Adipose tissue (tissue), 3 donors: ENCODE measurements at regions not wholly inside any gene's neighbourhood (a gene's known extent, or its start where the extent isn't known, plus 50 kb on each side); places are given as distances from the start of the nearest gene placed in this dataset.
"Not testable (repeated sequence)": the region's sequence is repeated elsewhere in the genome, so short reads cannot be mapped to it uniquely, and the experiment has no call there.

ENCODE experiments used
- H3K27ac ChIP-seq: one replicate; pipeline ENCODE4 v1.5.1; 2013; ENCODE audit warnings: low read depth, low read length
- whole genome bisulfite sequencing, 3 donors: extraction: QIAGEN DNeasy Blood & Tissue Kit; methylation state at CpG; one replicate each; pipeline ENCODE4 v1.1.7; 2013; 5-methylcytosine and 5-hydroxymethylcytosine counted together
- donor health status: healthy with polysubstance abuse.
- donor health status: Bipolar disorder and iron deficiency.
- donor health status: healthy.

DNA sequence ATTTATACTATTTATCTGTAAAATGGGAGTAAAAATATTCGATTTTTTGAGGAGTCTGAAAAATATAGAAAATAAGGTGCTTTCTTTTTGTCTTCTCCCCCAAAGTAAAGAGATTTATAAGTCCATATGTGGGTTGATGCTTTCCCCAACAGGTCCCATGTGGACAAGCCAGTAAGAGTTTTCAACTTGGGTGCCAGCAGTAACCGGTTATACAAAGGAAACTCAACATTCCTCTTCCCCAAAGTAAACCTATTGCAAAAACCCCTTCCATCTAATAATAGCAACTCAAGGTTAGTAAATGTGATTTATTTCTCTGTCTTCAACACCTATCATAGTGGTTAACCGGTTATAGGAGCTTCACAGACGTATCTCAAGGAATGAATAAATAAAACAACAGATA, 1206.9 kb upstream of the SEL1L start:
- 32 to 60% (median 55%) methylated on average over 4 of the region's 4 CpGs for WGBS, 3 donors
- H3K27ac ChIP-seq, result no peak overlapping the region

GRCh38 chr14:82755476-82755875, 1221.8 kb upstream of the SEL1L start:
- 67 to 78% (median 68%) methylated on average over 3 of the region's 3 CpGs for WGBS, 3 donors

GRCh38 chr14:82755923-82756322, 1222.3 kb upstream of the SEL1L start:
- WGBS, 3 donors, result 46 to 55% (median 51%) methylated on average over 1 of the region's 1 CpG
- no peak overlapping the region for H3K27ac ChIP-seq

More at GRCh38 chr14:82755476-82755875, 1221.8 kb upstream of the SEL1L start:
- no peak overlapping the region for H3K27ac ChIP-seq

GRCh38 chr14:82757776-82758175, 1224.1 kb upstream of the SEL1L start:
- no peak overlapping the region for H3K27ac ChIP-seq
- 79 to 87% (median 81%) methylated on average over 2 of the region's 2 CpGs for WGBS, 3 donors

DNA sequence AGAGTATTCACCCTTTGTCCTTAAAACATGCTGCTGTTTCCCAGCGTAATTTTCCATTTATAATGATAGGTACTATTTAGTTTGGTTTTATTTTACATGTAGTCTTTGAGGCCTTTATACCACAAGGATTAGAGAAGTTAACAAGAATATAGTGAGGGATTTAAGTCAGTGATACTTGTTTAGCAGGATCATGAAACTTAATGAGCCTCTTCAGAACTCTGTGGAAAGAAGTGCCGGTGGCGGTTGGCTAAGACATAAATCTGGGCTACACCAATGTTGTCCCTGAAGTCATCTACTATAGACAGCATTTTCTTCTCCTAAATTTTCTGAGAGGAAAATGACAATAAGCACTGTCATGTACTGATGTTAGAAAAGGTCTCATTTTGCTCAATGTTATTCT, 1226.0 kb upstream of the SEL1L start:
- 64 to 96% (median 80%) methylated on average over 3 of the region's 3 CpGs for WGBS, 3 donors
- H3K27ac ChIP-seq, result no peak overlapping the region

GRCh38 chr14:82766123-82766522, 1232.5 kb upstream of the SEL1L start:
- no peak overlapping the region for H3K27ac ChIP-seq
- 65 to 70% (median 70%) methylated on average over 5 of the region's 5 CpGs for WGBS, 3 donors

- WGBS, 3 donors, result 37 to 61% (median 50%) methylated on average over 3 of the region's 3 CpGs
- H3K27ac ChIP-seq, result no peak overlapping the region
Observed at GRCh38 chr14:82766996-82767395, 1233.3 kb upstream of the SEL1L start.

- whole genome bisulfite sequencing, 3 donors, result 88 to 97% (median 93%) methylated on average over 1 of the region's 1 CpG
- H3K27ac ChIP-seq, result no peak overlapping the region
Observed at GRCh38 chr14:82776958-82777357, 1243.3 kb upstream of the SEL1L start.

DNA sequence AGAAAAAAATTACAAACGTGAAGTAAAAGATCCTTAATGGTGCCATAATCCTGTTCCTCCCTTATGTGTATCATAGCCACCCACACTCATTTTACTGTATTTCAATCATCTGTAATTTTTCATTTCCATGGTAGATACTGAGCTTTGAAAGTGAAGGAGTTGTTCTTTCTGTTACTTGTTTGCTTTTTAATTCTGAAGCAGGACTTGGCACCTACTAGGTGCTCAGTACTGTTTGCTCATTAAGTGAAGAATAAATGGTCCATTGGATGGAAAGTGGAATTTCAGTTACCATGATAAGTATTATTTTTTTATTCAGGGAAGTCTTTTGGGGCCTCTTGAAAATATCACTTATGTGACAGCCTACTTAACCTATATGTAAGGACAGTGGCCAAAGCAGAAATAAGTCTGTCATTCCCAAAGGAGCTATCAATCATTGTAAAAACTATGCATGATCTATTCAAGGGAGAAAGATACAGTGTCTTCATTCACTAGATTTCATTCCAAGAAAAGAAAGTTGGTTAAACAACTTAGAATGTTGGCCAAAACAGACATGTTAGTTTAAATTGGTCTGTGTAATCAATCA, 1244.4 kb upstream of the SEL1L start:
- no peak overlapping the region for H3K27ac ChIP-seq
- 40 to 74% (median 46%) methylated on average over 1 of the region's 1 CpG for WGBS, 3 donors

DNA sequence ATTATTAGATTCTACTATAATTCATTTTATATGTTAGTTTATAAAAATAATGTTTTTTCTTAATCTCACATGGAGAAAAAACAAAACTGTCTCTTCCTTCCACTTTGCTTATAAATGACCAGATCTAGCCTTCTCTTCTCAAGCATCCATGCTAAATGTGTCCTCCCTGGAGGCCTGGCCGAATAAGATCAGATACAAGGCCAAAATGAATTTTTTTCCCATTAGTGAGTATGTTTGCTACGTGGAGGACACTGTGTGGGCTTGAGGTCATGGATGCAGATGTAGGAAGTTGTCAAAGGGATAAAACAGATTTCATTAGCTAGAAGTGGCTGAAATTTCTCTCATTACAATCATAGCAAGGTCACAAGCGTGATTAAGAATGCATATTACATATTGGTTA, 1244.9 kb upstream of the SEL1L start:
- 44 to 65% (median 45%) methylated on average over 3 of the region's 3 CpGs for WGBS, 3 donors
- no peak overlapping the region for H3K27ac ChIP-seq

GRCh38 chr14:82779301-82779700, 1245.6 kb upstream of the SEL1L start:
- 82 to 88% (median 87%) methylated on average over 4 of the region's 4 CpGs for WGBS, 3 donors
- no peak overlapping the region for H3K27ac ChIP-seq

DNA sequence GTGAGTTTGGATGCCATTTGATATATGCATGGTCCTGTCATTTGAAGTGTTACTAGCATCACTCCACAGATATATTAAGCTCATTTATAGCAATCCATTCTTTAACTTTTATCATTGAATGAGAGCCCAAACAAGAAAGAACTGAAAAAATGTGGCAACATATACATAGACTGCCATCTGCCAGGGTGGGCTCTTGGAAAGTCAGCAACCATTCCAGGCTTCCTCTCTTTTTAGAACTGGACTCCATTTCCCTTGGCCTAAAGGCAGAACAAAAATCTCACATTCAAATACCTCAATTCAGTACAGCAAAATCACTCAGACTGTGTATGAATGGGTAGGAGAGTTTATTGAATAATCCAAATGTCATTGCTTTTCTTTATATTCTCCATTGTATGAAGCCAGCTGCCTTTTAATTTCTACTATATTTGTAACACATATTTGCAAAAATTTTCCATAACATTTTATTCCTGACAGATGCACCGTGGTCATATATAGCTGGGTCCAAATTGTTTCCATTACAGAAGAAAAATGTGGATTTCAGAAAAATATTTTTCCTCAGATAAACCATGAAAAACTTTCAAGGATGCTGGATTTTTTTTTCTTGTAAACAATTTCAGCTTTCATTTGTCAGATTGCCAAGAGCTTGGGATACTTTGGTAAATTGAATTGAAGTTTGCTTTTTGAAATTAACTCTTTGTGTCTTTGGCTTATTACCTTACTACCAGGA, 1252.3 kb upstream of the SEL1L start:
- H3K27ac ChIP-seq, result no peak overlapping the region
- WGBS, 3 donors, result 36 to 46% (median 39%) methylated on average over 1 of the region's 1 CpG

GRCh38 chr14:82786483-82786880, 1252.8 kb upstream of the SEL1L start:
- no peak overlapping the region for H3K27ac ChIP-seq
- 69 to 74% (median 70%) methylated on average over 3 of the region's 3 CpGs for WGBS, 3 donors

GRCh38 chr14:82796086-82796485, 1262.4 kb upstream of the SEL1L start:
- WGBS, 3 donors, result 80 to 89% (median 86%) methylated on average over 4 of the region's 4 CpGs
- H3K27ac ChIP-seq, result no peak overlapping the region

DNA sequence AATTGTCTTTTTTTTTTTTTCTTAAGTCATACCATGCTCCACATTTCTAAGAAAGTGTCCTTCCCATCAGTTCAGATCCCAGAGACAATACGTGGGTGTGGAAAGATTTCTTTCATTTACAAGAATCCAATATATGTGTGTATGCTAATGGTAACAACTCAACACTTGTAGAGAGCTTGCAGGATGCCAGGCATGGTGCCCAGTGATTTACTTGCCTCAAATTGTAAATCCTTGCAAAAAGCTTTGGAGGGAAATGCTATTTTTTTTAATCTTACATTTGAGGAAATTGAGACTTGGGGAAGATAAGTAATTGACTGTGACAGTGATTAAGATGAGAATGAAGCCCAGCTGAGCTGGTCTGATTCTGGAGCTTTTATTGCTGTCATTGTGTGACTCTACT, 1264.6 kb upstream of the SEL1L start:
- WGBS, 3 donors, result 61 to 86% (median 78%) methylated on average over 1 of the region's 1 CpG
- H3K27ac ChIP-seq, result no peak overlapping the region

- WGBS, 3 donors, result 69 to 74% (median 71%) methylated on average over 7 of the region's 7 CpGs
- no peak overlapping the region for H3K27ac ChIP-seq
Observed at GRCh38 chr14:82805892-82806825, 1272.5 kb upstream of the SEL1L start.

DNA sequence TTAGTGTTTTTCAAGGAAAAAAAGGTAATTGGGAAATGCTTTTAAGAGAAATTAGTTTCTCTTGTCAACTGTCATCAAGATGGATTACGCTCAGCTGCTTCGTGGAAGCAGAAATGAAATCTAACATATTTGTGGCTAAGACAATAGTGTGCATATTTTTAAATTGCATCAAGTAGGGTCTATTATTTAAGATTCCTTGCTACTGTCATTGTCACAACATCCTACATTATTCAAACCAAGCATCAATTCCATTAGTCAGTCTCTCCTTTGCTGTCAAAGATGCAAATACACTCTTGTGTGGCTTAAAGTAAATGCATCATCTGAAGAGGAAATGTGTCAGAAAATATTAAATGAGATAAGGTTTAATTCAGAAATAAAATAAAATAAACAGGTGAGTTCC, 1277.6 kb upstream of the SEL1L start:
- 80 to 93% (median 85%) methylated on average over 2 of the region's 2 CpGs for WGBS, 3 donors
- no peak overlapping the region for H3K27ac ChIP-seq

DNA sequence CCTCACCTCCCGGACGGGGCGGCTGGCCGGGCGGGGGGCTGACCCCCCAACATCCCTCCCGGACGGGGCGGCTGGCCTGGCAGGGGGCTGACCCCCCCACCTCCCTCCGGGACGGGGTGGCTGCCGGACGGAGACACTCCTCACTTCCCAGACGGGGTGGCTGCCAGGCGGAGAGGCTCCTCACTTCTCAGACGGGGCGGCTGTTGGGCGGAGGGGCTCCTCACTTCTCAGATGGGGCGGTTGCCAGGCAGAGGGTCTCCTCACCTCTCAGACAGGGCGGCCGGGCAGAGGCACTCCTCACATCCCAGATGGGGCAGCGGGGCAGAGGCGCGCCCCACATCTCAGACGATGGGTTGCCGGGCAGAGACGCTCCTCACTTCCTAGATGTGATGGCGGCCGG, 1280.7 kb upstream of the SEL1L start:
- H3K27ac ChIP-seq, result not testable (repeated sequence)
- WGBS, 3 donors, result 96 to 98% (median 97%) methylated on average over 25 to 28 of the region's 28 CpGs

GRCh38 chr14:82830596-82830995, 1296.9 kb upstream of the SEL1L start:
- 86 to 89% (median 89%) methylated on average over 4 of the region's 4 CpGs for WGBS, 3 donors

More at GRCh38 chr14:82830596-82830995, 1296.9 kb upstream of the SEL1L start:
- no peak overlapping the region for H3K27ac ChIP-seq
